Mucosa of stomach (tissue), 1 donor: ENCODE measurements at regions not wholly inside any gene's neighbourhood (a gene's known extent, or its start where the extent isn't known, plus 50 kb on each side); places are given as distances from the start of the nearest gene placed in this dataset.
"Not testable (repeated sequence)": the region's sequence is repeated elsewhere in the genome, so short reads cannot be mapped to it uniquely, and the experiment has no call there.

Experiments used
- H3K27me3 ChIP-seq: one replicate; pipeline ENCODE4 v1.7.0; 2013; ENCODE audit warnings: mild to moderate bottlenecking, low read length; ENCODE audit not compliant: control insufficient read depth, insufficient read depth
- H3K36me3 ChIP-seq: one replicate; pipeline ENCODE4 v1.7.0; 2013; ENCODE audit warnings: low read length; ENCODE audit not compliant: control insufficient read depth, insufficient read depth
- H3K4me1 ChIP-seq: one replicate; pipeline ENCODE4 v1.7.0; 2013; ENCODE audit warnings: mild to moderate bottlenecking, low read length; ENCODE audit not compliant: control insufficient read depth, insufficient read depth
- H3K4me3 ChIP-seq: one replicate; pipeline ENCODE4 v1.7.0; 2013; ENCODE audit warnings: low read length
- H3K9ac ChIP-seq: one replicate; pipeline ENCODE4 v1.7.0; 2013; ENCODE audit warnings: mild to moderate bottlenecking, low read length, moderate library complexity
- H3K9me3 ChIP-seq: one replicate; pipeline ENCODE4 v1.7.0; 2013; ENCODE audit warnings: mild to moderate bottlenecking, low read length, moderate library complexity; ENCODE audit not compliant: control insufficient read depth
- donor health status: Pancreatic carcinoma.

DNA sequence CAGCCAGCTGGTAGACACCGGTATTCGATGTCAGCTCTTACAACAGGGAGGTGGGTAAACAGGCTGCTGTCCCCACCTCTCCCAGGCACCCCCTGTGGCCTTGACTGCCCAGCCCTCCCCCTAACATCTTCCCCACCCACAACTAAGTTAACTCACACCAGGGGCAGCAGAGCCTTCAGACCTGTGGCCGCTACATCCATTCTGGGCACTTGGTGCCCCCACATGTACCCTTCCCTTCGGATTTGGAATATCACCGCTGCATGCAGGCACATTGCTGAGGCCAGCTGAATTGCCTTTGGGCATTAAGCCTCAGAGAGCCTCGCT, 130.3 kb downstream of the MYCN start:
- H3K4me3 ChIP-seq = no peak overlapping the region
- peaks cover 7% of the 10 kb centered on the region for H3K4me1 ChIP-seq
- H3K36me3 ChIP-seq = no peaks in the 10 kb centered on the region
- H3K9me3 ChIP-seq = no peaks in the 10 kb centered on the region
- H3K27me3 ChIP-seq = no peaks in the 10 kb centered on the region
- no peak overlapping the region for H3K9ac ChIP-seq

DNA sequence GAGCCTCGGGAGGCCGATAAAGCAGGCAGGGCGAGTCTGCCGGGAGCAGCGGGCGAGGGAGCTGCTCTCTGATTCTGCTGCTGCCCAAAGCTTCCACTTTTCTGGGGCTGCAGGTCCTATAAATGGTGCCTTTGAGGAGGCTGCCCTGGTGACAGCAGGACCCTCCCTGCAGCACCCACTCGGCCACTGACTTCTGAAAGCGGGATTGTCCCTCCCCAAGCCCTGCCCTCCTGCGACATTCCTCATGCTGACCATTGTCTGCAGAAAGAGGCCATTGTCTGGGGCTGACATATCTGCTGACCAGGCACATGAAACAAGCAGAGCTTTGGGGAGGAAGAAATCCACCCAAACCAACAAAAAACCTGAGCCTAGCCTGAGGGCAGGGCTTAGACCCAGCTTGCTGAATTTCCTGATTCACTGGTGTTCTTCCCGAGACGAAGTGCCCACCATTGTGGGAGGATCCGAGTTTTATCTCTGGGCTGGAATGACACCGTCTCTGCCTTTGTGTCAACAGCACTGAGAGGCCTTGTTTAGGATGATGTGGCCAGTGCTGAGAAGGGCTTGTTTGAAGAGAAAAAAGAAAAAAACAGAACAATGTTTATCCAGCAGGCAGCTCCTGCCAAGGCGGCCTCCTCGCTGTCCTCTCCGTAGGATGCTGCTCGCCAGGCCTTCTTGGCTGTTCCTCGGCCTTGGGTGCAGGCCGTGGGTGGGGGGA, 129.7 kb downstream of the MYCN start:
- no peak overlapping the region for H3K4me3 ChIP-seq
- H3K9ac ChIP-seq = no peak overlapping the region

GRCh38 chr2:16069663-16069932, 129.2 kb downstream of the MYCN start:
- H3K9ac ChIP-seq = no peak overlapping the region
- H3K9me3 ChIP-seq = no peaks in the 10 kb centered on the region
- peaks cover 7% of the 10 kb centered on the region for H3K4me1 ChIP-seq
- no peaks in the 10 kb centered on the region for H3K36me3 ChIP-seq
- H3K27me3 ChIP-seq = no peaks in the 10 kb centered on the region
- no peak overlapping the region for H3K4me3 ChIP-seq

More for the DNA sequence above, 129.7 kb downstream of the MYCN start:
- Histone ChIP-seq H3K9me3 (no peaks in the 10 kb centered on the region), H3K27me3 (no peaks in the 10 kb centered on the region), H3K4me1 (peaks cover 7% of the 10 kb centered on the region), H3K36me3 (no peaks in the 10 kb centered on the region)

GRCh38 chr2:16068552-16068940, 128.2 kb downstream of the MYCN start:
- Histone ChIP-seq H3K9ac (no peak overlapping the region), H3K9me3 (no peaks in the 10 kb centered on the region), H3K4me1 (peaks cover 7% of the 10 kb centered on the region), H3K36me3 (no peaks in the 10 kb centered on the region), H3K27me3 (no peaks in the 10 kb centered on the region), H3K4me3 (no peak overlapping the region)

- no peaks in the 10 kb centered on the region for H3K36me3 ChIP-seq
These were observed 127.7 kb downstream of the MYCN start for GRCh38 chr2:16067866-16068551.

DNA sequence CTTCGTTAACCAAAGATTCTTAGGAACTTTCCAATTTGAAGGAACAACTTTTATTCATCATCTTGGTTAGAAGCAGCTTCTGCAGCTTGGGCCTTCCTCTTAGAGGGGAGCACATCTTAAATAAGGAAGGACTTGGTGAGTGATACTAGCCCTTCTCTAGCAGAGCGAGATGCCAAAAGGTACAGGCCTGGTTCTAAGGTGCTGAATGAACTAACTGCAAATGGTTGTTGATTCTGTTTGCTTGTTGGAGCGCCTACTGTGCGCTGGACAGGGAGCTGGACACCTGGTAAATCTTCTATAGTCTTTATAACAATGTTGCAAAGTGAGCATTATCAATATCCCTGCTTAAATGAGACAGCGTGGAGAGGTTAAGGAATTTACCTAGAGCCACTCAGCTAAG, 127.1 kb downstream of the MYCN start:
- no peaks in the 10 kb centered on the region for H3K9me3 ChIP-seq
- H3K4me1 ChIP-seq = peaks cover 7% of the 10 kb centered on the region
- no peak overlapping the region for H3K4me3 ChIP-seq
- H3K36me3 ChIP-seq = no peaks in the 10 kb centered on the region
- H3K9ac ChIP-seq = no peak overlapping the region
- no peaks in the 10 kb centered on the region for H3K27me3 ChIP-seq

More at GRCh38 chr2:16067866-16068551, 127.7 kb downstream of the MYCN start:
- H3K27me3 ChIP-seq = no peaks in the 10 kb centered on the region
- H3K9me3 ChIP-seq = no peaks in the 10 kb centered on the region
- H3K4me3 ChIP-seq = no peak overlapping the region
- no peak overlapping the region for H3K9ac ChIP-seq
- H3K4me1 ChIP-seq = peaks cover 7% of the 10 kb centered on the region

DNA sequence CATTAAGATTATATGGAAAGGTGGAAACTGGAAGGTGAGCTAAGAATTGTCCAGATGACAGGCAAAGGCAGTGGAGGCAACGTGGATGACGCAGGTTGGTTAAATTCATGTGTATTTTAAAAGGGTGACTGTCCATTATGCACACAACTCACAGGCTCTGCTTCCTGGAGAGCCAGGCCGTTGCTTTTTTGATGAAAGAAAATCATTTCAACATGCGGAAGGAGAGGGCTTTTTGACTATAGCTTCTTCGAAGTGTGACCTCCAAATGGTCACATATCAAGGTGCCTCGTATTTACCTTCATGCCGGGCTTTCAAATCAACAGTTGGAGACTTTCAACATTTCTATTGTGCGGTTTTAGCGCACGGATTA, 126.7 kb downstream of the MYCN start:
- Histone ChIP-seq H3K36me3 (no peaks in the 10 kb centered on the region), H3K4me3 (no peak overlapping the region), H3K9me3 (no peaks in the 10 kb centered on the region), H3K9ac (no peak overlapping the region), H3K4me1 (peaks cover 7% of the 10 kb centered on the region), H3K27me3 (no peaks in the 10 kb centered on the region)

GRCh38 chr2:16066261-16067036, 126.1 kb downstream of the MYCN start:
- no peaks in the 10 kb centered on the region for H3K9me3 ChIP-seq
- no peaks in the 10 kb centered on the region for H3K27me3 ChIP-seq
- no peaks in the 10 kb centered on the region for H3K36me3 ChIP-seq
- no peak overlapping the region for H3K9ac ChIP-seq
- H3K4me1 ChIP-seq = peaks cover 7% of the 10 kb centered on the region
- no peak overlapping the region for H3K4me3 ChIP-seq

- H3K9me3 ChIP-seq, H3K36me3 ChIP-seq, H3K4me3 ChIP-seq, H3K4me1 ChIP-seq, H3K27me3 ChIP-seq, H3K9ac ChIP-seq: not testable (repeated sequence)
These were observed 125.1 kb downstream of the MYCN start for GRCh38 chr2:16065272-16066069.

DNA sequence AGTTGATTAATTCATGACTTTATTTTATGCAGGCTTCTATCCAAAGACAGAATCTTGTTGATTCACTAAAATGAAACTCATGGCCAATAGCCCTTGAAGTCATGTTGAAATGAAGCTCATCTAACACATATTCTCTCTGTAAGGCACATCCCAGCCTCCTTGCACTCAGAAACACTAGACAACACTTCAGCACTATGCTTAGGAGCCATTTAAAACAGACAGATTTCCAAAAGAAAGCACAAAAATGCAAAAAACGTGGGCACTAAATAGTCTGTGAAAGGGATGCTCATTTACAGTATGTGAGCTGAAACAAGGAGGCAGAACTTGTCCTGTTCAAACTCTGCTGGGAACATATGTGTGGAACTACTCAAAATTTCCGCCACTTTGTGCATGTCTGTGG, 124.4 kb downstream of the MYCN start:
- Histone ChIP-seq H3K4me3 (no peak overlapping the region), H3K9ac (no peak overlapping the region), H3K4me1 (peaks cover 2% of the 10 kb centered on the region), H3K36me3 (no peaks in the 10 kb centered on the region), H3K27me3 (no peaks in the 10 kb centered on the region), H3K9me3 (no peaks in the 10 kb centered on the region)

DNA sequence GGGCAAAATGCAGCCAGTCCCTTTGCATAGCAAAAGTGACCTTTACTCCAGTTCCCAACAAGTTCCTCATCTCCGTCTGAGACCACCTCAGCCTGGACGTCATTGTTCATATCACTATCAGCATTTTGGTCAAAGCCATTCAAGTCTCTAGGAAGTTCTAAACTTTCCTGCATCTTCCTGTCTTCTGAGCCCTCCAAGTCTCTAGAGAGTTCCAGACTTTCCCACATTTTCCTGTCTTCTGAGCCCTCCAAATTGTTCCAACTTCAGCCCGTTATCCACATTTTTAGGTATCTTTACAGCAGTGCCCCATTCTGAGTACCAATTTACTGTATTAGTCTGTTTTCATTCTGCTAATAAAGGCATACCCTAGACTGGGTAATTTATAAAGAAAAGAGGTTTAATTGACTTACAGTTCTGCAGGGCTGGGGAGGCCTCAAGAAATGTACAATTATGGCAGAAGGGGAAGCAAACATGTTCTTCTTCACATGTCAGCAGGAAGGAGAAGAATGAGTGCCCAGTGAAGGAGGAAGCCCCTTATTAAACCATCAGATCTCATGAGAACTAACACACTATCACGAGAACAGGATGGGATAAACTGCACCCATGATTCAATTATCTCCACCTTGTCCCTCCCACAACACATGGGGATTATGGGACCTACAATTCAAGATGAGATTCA, 123.7 kb downstream of the MYCN start:
- Histone ChIP-seq H3K9me3 (no peaks in the 10 kb centered on the region), H3K27me3 (no peaks in the 10 kb centered on the region), H3K4me1 (no peaks in the 10 kb centered on the region), H3K9ac (no peak overlapping the region), H3K36me3 (no peaks in the 10 kb centered on the region), H3K4me3 (no peak overlapping the region)
